ENCODE measurements at regions not wholly inside any gene's neighbourhood (a gene's known extent, or its start where the extent isn't known, plus 50 kb on each side); places are given as distances from the start of the nearest gene placed in this dataset.

DNA sequence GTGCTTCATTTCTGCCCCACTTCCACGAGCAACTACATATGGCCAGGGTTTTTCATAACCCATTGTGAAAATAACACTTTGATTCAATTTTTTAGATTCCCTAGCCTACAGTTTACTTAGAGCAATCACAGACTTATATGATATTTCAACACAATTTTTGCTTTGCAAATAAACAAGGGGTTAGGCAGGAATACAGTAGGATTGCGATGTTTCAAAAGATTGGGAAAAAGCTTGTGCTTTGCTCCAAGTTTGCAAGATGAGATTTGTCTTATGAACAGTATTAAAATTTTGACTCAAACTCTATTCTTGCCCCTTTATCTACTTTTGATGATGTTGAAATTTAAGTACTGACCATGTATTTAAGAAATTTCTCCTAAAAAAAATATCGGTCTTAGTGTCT lies 814.5 kb upstream of the PIK3C3 start (continued):
- TF ChIP-seq RXRA (IDR thresholded peaks at IDR 0.05; ENCODE audit: insufficient read depth, low read depth, low read length), result no peak
- no peak for TF ChIP-seq ATF3 (IDR thresholded peaks at IDR 0.05; ENCODE audit: insufficient read depth, low read depth, low read length)

Data from H1 (cell line).